ENCODE measurements at regions not wholly inside any gene's neighbourhood (a gene's known extent, or its start where the extent isn't known, plus 50 kb on each side); places are given as distances from the start of the nearest gene placed in this dataset.

GRCh38 chrX:64853424-64853823 is 122.8 kb downstream of the ZC4H2 start:
- Histone ChIP-seq H3K9ac (ENCODE audit: low read depth, low read length) (no peak overlapping the region), H3K4me2 (ENCODE audit: insufficient read depth, low read length) (no peak overlapping the region), H3K4me3 (ENCODE audit: low read depth in 1 of 2, low read length in 2 of 2) (no peak overlapping the region), H3K36me3 (ENCODE audit: insufficient read depth, low read length) (peaks cover 19% of the 10 kb centered on the region), H3K27me3 (ENCODE audit: insufficient read depth, low read length, poor library complexity) (no peaks in the 10 kb centered on the region), H3K79me2 (ENCODE audit: insufficient read depth, low read length) (no peaks in the 10 kb centered on the region), H3K27ac (ENCODE audit: low read length) (peak overlapping the region; percentile 72), H2AFZ (ENCODE audit: low read depth, low read length) (no peak overlapping the region), H3K9me3 (ENCODE audit: insufficient read depth, low read length, severe bottlenecking) (peaks cover 46% of the 10 kb centered on the region), H4K20me1 (ENCODE audit: insufficient read depth, low read length) (no peaks in the 10 kb centered on the region), H3K4me1 (ENCODE audit: insufficient read depth, low read length) (peaks cover 50% of the 10 kb centered on the region)
- ATAC-seq (ENCODE audit: insufficient read depth, low read depth) (no peak), DNase-seq (peak; percentile 36)
- TF ChIP-seq CTCF (IDR thresholded peaks at IDR 0.05; ENCODE audit: borderline replicate concordance, extremely low read depth, low read length, poor library complexity, severe bottlenecking) (no peak), EZH2 (IDR thresholded peaks at IDR 0.05; ENCODE audit: borderline replicate concordance, low read depth, low read length, severe bottlenecking) (no peak)

GRCh38 chrX:64850371-64851082 is 125.7 kb downstream of the ZC4H2 start:
- Histone ChIP-seq H2AFZ (ENCODE audit: low read depth, low read length) (peak overlapping the region; percentile 49; the same call in 1 of the 2 replicates), H3K4me3 (ENCODE audit: low read depth in 1 of 2, low read length in 2 of 2) (peak overlapping the region in 1 of 2 experiments; percentile 47; a peak in 2 of 4 replicates), H3K36me3 (ENCODE audit: insufficient read depth, low read length) (peaks cover 39% of the 10 kb centered on the region), H3K4me1 (ENCODE audit: insufficient read depth, low read length) (peaks cover 54% of the 10 kb centered on the region), H3K27ac (ENCODE audit: low read length) (peak overlapping the region; percentile 98), H3K9me3 (ENCODE audit: insufficient read depth, low read length, severe bottlenecking) (peaks cover 70% of the 10 kb centered on the region), H4K20me1 (ENCODE audit: insufficient read depth, low read length) (no peaks in the 10 kb centered on the region), H3K4me2 (ENCODE audit: insufficient read depth, low read length) (peak overlapping the region; percentile 31; the same call in 1 of the 2 replicates), H3K9ac (ENCODE audit: low read depth, low read length) (peak overlapping the region; percentile 44; the same call in 1 of the 2 replicates), H3K79me2 (ENCODE audit: insufficient read depth, low read length) (no peaks in the 10 kb centered on the region), H3K27me3 (ENCODE audit: insufficient read depth, low read length, poor library complexity) (no peaks in the 10 kb centered on the region)
- ATAC-seq (ENCODE audit: insufficient read depth, low read depth) (peak; percentile 85), DNase-seq (peak; percentile 78)
- TF ChIP-seq CTCF (IDR thresholded peaks at IDR 0.05; ENCODE audit: borderline replicate concordance, extremely low read depth, low read length, poor library complexity, severe bottlenecking), result no peak
- TF ChIP-seq EZH2 (IDR thresholded peaks at IDR 0.05; ENCODE audit: borderline replicate concordance, low read depth, low read length, severe bottlenecking), result no peak

GRCh38 chrX:64843224-64843623 is 133.0 kb downstream of the ZC4H2 start:
- Histone ChIP-seq H3K27me3 (ENCODE audit: insufficient read depth, low read length, poor library complexity) (no peaks in the 10 kb centered on the region), H3K9me3 (ENCODE audit: insufficient read depth, low read length, severe bottlenecking) (peaks cover 71% of the 10 kb centered on the region), H3K4me3 (ENCODE audit: low read depth in 1 of 2, low read length in 2 of 2) (peak overlapping the region in 1 of 2 experiments; percentile 41; a peak in 2 of 4 replicates), H3K4me1 (ENCODE audit: insufficient read depth, low read length) (peaks cover 31% of the 10 kb centered on the region), H3K9ac (ENCODE audit: low read depth, low read length) (peak overlapping the region; percentile 42), H4K20me1 (ENCODE audit: insufficient read depth, low read length) (no peaks in the 10 kb centered on the region), H3K36me3 (ENCODE audit: insufficient read depth, low read length) (peaks cover 39% of the 10 kb centered on the region), H3K27ac (ENCODE audit: low read length) (peak overlapping the region; percentile 94), H3K79me2 (ENCODE audit: insufficient read depth, low read length) (no peaks in the 10 kb centered on the region), H2AFZ (ENCODE audit: low read depth, low read length) (no peak overlapping the region), H3K4me2 (ENCODE audit: insufficient read depth, low read length) (no peak overlapping the region; the same call in 1 of the 2 replicates)
- no peak for TF ChIP-seq CTCF (IDR thresholded peaks at IDR 0.05; ENCODE audit: borderline replicate concordance, extremely low read depth, low read length, poor library complexity, severe bottlenecking)
- no peak for TF ChIP-seq EZH2 (IDR thresholded peaks at IDR 0.05; ENCODE audit: borderline replicate concordance, low read depth, low read length, severe bottlenecking)
- ATAC-seq (ENCODE audit: insufficient read depth, low read depth) (no peak), DNase-seq (no peak)

Data from DND-41 (cell line).